ENCODE measurements at regions not wholly inside any gene's neighbourhood (a gene's known extent, or its start where the extent isn't known, plus 50 kb on each side); places are given as distances from the start of the nearest gene placed in this dataset.

DNA sequence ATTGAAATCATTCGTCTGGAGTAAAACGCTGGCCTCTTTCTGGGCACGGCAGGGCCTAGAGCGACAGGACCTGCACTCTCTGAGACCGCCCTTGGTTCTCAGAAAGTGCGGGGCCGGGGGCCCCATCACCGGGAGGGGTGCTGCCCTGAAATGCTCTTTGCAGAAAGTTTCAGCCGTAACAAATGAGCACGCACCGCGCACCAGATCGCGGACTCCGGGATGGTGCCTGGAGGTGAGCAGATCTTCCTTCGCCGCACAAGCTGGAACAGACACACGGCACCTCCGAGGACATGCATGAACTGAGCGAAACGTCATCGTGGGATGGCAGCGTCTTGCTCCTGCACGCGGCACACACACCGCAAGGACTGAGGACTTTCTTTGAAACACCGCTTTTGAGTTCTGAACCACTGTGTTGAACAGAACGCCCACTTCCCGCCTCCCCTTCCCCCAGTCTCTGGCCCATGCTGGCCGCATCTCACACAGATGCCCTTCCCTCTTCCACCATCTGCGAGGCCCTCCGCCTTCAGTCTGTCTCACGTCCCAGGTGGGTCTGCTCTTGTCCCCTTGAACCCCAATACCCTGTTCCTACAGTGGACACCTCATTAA, 538.7 kb upstream of the MGMT start:
- DNase-seq (ENCODE audit: low read depth in 2 of 3, low spot score in 2 of 3), result no peak

DNA sequence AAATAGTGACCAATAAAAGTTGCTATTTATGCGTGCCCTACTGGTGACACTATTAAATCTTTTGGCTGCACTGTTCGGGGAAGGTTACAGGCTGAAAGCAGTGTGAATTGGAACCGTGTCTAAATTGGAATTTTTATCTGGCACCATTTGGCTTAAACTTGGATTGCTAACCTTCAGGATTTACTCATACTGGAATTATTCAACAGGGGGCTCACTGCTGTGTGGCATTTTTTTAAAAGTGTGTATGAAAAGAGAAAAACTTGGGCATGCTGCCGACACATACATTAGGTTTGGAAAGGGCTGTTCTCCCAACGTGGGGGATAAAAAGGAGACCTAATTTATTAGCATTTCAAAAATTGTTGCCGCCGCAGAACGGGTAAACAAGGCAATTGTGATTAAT, 537.9 kb upstream of the MGMT start:
- no peak for DNase-seq (ENCODE audit: low read depth in 2 of 3, low spot score in 2 of 3)

DNA sequence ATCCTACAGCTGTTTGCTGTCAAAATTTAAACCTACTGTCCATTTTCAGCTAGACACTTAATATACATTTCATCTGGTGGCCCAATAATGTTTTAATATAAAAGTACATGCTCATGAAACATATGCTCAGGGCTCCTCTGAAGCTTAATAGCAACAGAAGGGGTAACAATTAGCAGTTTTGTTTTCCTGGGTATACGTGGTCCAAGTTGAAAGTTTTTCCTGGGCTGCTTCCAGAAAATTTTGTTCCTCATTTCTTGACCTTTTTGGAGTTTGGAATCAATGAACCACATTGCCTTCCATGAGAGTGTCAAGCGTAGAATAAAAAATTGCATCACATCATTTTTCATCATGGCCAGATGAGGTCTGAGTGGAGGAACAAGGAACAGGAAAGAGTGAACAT, 537.3 kb upstream of the MGMT start:
- DNase-seq (ENCODE audit: low read depth in 2 of 3, low spot score in 2 of 3), result no peak

DNA sequence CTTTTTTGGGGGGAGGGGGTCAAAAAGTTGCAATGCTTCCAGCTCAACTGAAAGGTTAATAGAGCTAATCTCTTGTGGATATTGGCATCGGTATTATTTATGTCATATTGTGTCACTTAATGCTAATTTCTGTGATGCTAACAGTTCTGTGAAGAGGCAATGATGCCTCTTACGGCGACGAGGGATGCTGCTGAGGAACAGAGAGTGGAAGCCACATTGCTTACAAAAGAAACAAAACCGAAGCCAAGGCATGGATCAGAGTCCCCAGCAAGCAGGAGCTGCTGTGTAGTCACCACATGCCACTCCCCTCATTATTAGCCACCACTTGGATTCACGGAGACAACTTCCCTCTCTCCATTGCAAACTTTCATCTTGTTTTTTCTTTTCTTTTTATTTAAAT, 536.5 kb upstream of the MGMT start:
- no peak for DNase-seq (ENCODE audit: low read depth in 2 of 3, low spot score in 2 of 3)

DNA sequence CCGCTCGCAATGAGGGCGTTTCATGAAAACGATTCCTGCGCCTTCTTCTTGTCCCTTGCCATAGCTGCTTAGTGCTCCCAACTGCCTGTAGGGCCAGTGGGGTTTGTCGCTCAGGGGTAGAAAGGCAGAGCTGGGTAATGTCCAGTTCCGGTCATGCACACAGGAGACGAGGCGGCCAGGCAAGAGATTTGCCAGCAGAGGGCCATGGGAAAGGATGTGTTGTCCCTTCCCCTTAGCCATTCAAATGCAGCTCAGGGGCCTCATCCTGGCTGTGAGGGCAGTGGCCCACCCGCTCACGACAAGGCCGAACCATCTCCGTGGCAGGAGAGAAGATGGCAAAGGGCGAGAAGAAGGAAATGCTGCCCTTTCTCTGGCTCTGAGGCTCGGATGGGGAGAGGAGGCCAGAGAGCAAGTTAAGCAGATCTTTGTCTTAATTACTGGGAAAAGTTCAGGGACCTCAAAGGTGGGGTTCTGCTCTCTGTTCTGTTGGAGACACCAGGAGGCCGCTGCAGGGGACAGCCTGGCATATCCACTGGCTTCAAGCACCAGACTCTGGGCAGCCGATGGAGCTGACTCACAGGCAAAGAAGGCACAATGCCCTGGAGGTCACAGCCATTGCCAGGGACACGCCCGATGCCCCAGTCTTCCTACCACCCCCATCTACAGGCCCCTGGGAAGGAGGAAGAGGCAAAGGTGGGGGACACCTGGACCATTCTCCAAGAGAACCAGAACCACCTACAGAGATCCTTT, 534.8 kb upstream of the MGMT start:
- no peak for DNase-seq (ENCODE audit: low read depth in 2 of 3, low spot score in 2 of 3)

DNA sequence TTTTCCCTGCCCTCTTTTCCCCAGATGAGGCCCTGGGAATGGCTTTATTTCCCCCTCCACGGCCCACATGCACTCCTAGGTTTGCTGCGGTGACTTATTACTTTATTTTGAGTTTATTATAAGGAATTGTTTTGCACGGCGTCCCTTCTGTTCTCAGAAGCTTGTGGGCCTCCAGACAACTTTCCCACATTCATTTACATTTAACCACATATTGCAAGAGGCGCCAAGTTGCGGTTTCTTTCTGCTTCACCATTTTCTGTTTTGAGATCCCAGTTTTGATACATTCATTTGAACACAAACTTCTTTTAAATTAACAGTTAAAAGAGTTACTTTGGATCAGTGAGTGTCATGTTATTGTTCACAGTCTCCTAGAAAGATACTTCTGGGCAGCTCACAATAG, 532.5 kb upstream of the MGMT start:
- no peak for DNase-seq (ENCODE audit: low read depth in 2 of 3, low spot score in 2 of 3)

DNA sequence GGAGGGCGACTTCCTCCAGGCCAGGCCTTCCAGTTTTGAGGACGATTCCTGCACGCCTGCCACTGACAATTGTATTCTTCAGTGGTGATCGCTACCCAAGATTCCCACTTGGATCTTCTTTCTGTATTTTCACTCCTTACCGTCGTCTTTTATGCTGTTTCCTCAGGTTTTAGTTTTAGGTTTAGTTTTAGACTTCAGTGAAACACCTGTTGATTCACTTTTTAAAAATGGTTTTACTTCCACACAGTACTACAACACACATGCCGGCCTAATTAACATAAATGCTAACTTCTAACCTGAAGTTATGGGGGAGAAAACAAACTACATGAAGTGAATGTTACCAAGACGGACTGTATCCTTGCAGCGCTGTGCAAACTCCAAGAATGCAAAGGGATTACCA, 530.6 kb upstream of the MGMT start:
- no peak for DNase-seq (ENCODE audit: low read depth in 2 of 3, low spot score in 2 of 3)

DNA sequence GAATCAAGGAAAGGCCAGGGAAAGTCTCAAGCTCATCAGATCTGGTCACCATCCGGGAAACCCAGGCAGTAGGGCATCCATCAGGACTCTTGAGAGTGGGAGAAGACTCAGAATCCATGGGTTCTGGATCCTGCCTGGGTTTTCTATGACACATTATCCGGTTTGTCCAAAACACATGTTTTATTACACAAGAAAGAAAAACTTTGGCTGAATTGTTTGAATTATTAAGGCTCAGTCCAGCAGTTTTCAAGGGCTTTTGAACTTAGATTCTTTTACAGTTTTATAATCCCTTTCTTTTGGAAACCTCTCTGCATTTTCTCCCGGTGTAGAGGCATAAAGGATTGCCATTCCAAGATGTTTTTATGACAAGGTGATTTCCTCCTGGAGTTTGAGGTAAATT, 528.5 kb upstream of the MGMT start:
- no peak for DNase-seq (ENCODE audit: low read depth in 2 of 3, low spot score in 2 of 3)

DNA sequence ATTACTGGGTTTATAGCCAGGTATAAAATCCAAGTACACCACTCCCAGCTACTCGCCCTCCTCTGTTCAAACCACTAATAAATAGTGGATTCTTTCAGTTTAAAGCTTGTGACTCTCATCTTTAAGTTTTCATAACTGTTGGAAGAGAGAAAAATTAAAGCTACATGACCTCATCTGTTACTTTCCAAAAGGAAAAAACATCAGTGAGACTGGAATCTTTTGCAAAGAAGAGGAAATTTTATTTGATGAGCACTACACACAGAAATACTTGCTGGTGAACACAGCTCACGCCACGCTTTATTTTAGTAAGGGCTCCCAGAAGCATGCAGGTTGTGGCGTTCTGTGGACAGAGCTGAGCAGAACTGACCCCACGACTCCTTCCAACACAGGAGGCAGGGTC, 527.0 kb upstream of the MGMT start:
- no peak for DNase-seq (ENCODE audit: low read depth in 2 of 3, low spot score in 2 of 3)

DNA sequence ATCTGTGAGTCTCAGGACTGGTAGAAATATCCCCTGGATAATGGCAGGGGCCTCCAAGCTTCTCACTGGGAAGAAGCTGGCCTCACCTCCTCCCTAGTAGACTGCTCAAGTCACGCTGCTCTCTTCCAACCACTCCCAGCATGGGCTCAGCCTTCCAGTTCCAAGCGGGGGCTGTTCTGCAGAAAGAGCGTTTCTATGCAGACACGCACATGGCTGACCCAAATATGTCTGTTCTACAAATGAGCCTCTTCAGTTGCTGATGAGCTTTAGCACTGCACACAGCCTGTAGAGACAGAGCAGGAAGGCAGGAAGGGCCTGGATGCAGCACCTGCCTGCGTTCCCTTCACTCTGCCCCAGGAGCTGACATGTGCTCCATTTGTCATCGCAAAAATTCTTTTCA, 523.9 kb upstream of the MGMT start:
- no peak for DNase-seq (ENCODE audit: low read depth in 2 of 3, low spot score in 2 of 3)

DNA sequence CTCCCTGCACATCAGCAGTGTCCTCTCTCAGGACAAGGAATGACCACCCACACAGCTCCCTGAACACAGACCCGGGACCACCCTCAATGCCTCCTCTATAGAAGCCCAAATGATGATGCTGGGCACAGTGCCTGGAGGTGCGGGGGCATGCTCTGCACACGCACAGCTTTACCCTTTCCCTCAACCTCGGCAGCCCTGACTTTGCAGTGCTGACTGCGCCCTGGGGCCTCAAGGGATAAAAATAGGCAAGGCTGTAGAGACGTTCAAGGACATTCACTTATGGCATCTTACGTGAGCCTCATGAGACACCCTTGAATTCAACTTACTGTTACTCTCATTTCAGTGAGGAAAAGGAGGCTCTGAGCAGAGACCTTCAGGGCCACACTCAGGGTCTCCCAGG, 521.6 kb upstream of the MGMT start:
- no peak for DNase-seq (ENCODE audit: low read depth in 2 of 3, low spot score in 2 of 3)

DNA sequence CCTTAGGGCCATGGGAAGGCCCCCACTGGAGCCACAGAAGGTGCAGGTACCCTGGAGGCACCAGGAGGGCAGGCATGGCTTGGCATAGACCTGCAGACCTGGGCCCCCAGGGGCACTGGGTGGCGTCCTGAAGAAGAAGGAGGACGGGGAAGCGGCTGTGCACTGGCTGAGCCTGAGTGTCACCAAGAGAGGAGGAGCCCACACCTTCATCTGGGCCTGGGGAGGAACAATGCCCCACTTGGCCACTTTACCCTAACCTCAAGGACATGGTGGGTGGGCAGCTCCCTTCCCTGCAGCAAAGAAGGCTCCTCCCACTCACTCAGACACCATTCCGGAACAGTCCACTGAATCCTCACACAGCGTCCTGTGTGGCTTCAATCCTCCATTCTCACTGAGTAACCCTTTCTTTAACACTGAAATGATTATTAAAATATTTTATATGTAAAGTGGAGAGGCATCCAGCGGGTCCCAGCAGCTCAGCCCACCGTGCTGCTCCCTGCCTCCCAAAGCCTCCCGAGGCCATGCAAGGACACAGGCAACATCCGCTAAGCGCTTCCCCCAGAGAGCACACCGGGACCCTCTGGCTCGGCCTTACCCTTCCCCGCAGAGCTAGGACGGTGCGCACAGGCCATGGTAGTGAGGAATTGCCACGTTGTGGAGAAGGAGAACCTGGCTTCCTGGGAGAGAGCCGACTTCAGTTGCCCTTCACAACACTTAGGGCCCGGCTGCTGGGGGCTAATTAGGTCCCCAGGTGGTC, 516.7 kb upstream of the MGMT start:
- no peak for DNase-seq (ENCODE audit: low read depth in 2 of 3, low spot score in 2 of 3)

DNA sequence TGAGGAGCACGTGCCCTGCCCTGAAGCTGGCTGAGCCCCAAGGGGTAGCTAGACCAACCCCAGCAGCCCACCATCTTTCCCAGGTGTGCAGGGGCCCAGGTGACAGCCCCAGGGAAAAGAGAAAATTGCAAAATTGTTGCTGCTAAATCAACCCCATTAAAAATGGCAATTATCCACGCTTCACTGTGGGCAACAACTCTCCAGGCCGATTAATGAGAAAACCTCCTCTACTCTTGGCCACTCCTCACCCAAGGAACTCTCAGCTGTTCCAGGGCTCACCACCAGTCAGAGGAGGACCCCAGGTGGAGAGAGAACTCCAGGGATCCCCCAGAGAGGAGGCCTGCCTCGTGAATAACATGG, 516.1 kb upstream of the MGMT start:
- DNase-seq (ENCODE audit: low read depth in 2 of 3, low spot score in 2 of 3), result no peak

DNA sequence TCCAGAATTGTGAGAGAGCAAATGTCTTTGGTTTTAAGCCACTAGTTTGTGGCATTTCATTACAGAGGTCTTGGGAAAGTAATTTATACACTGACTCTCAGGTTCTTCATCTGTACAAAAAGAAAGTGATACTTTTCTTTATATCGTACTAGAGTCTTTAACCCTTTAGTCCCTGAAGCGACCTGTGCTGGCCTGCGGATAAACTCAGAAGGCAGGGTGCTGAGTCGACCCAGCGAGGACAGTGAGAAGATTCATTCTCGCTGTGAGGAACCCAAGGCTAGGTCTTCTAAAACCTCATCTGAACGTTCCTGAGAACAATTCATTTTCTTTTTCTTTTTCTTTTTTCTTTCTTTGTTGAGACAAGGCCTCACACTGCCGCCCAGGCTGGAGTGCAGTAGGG, 514.2 kb upstream of the MGMT start:
- no peak for DNase-seq (ENCODE audit: low read depth in 2 of 3, low spot score in 2 of 3)

DNA sequence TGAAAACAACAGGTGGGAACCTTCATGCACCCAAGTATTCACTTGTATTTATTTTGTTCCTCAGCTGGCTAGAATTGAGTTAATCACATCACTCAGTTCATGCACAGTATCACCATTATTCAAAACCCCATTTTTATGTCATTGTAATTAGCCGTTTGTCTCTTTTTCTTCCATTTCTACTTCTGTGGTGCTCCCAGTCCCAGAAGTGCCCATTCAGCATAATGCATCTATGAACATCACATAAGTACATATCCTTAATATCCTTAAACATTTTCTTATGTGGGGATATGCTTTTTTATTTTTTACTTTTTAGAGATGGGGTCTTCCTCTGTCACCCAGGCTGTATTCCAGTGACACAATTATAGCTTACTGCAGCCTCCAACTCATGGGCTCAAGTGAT, 510.9 kb upstream of the MGMT start:
- DNase-seq (ENCODE audit: low read depth in 2 of 3, low spot score in 2 of 3), result no peak

DNA sequence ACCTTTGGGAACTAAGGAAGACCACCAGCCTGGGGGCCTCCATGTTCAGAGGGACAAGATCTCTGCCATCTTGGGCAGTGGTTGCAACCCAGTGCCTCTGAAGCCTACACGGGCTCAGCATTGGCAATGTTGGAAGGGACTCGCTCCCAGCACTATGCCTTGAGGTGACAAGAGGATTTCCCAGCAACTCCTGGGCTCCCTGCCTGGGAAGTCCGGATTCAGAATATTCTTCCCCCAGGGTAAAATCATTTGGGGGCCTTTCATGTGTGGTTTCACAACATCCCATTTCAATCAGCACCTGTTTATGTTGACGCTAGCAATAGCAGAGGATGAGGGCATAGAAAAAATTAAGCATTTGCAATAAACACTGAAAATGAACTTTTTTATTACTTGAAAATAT, 509.8 kb upstream of the MGMT start:
- no peak for DNase-seq (ENCODE audit: low read depth in 2 of 3, low spot score in 2 of 3)

DNA sequence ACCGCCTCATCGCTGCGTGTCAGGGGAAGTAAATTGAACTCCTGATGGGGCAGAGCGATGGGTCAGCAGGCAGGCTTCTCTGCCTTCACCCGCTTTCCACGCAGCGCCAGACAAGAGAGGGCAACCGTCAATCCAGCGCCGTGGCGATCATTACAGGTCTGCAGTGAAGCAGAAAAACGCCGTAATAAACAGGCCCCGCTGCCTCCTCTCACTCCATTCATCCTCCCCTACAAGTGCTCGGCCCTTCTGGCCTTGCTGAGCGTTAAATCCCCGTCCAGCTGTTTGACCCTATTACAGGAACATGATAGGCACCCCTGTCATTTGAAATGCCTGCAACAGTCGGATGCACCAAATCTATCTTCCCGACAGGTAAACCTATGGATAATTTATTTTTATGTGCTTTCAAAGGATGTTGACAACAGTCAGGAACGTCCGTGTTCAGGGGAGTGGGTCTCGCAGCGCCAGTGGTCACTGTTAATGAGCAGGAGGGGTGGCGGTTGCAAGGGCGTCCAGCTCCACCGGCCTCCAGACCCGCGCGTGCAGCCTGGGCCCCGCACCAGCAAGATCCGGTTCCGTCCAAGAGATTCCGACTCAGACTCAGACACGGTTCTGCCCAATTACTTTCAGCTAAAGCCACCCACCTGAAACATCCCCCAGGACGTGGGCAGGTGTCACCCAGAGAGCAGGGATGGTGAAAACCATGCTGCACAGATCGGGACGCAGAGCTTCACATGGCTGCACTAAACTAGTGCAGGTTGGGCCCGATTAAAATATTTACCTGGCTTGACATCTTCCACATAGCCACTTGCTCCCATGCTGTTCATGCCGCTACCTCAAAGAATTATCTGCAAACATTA, 508.0 kb upstream of the MGMT start:
- no peak for DNase-seq (ENCODE audit: low read depth in 2 of 3, low spot score in 2 of 3)

DNA sequence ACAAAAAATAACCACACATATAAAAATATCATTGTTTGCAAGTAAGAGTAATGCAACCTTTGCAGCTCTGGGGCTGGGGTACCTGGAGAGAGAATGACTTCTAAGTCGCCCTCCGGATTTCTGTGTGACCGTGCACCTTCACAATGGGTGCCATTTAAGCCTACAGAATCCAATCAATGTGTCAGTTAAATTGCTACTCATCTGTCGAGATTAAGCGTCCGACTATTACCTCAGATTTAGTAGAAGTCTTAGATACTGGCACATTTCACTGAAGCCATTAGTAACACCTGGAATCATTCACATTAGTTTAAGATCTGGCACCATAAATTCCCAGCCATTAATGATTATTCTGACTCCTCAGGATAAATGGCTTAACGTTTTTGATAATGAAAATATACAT, 507.3 kb upstream of the MGMT start:
- DNase-seq (ENCODE audit: low read depth in 2 of 3, low spot score in 2 of 3), result no peak

DNA sequence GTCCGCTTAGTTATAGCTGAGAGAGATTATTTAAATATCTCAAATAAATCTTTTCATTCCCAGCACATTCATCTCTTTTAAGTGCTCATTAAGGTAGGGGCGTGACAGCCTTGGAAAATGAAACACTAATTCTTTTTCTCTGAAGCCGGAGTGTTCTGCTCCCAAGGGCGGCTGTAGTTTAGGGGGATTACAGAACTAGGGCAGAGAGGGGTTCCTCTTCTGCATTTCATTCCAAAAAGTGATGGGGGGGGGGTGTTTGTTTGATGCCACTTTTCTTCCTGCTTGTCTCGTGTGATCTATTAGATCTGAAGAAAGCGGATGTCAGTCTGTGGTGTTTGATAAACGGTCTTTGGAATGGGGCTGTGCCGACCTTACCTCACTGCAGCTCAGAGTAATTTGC, 506.5 kb upstream of the MGMT start:
- DNase-seq (ENCODE audit: low read depth in 2 of 3, low spot score in 2 of 3), result no peak

DNA sequence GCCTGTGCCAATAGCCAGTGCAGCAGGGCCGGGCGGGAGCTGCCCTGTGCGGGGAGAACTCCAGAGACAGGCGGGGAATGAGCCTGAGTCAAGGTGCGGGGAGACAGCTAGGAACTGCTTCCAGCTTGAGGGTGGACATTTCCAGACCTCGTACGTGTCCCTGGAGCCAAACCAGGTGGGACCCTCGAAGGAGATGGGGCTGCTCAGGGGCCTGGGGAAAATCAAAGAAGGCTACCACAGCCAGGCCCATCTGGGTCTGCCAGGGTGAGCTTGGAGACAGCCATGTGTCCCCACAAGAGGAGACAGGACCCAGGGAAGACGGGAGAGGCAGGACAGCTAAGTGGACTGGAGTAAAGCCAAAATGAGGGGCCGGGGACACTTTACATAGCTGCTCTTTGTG, 504.9 kb upstream of the MGMT start:
- DNase-seq (ENCODE audit: low read depth in 2 of 3, low spot score in 2 of 3), result no peak
